GM12878 (cell line): ENCODE measurements at regions not wholly inside any gene's neighbourhood (a gene's known extent, or its start where the extent isn't known, plus 50 kb on each side); places are given as distances from the start of the nearest gene placed in this dataset.

Experiments used
- ATAC-seq: fragments of 200-7000 bp; cut with Tn5 transposase; 3 replicates; pipeline ENCODE4 v1.9.1; 2020; ENCODE audit warnings: mild to moderate bottlenecking, moderate library complexity
- BruUV-seq: library from RNA; stranded (reverse); fragments of 400-500 nt; replicated peaks from 2 replicates; lab custom pipeline; 2021; lab: Mats Ljungman, UMichigan
- CTCF ChIA-PET: fragments of 300-600 bp; sonication (Branson Sonifier 250); formaldehyde crosslinking; extraction: SDS; loops from one replicate; lab custom pipeline; 2021; ENCODE audit warnings: inconsistent platforms; lab: Yijun Ruan, JAX
- POLR2A ChIA-PET: fragments of 350-600 bp; formaldehyde crosslinking; extraction: SDS; loops from one replicate; lab custom pipeline; 2021; ENCODE audit warnings: inconsistent platforms; lab: Charles Lee
- RAD21 ChIA-PET: fragments of 300-600 bp; sonication (Branson Sonifier 250); formaldehyde crosslinking; loops from one replicate; lab custom pipeline; 2023; ENCODE audit warnings: antibody characterized with exemption; ENCODE audit not compliant: unreplicated experiment; lab: Charles Lee
- SMC1A ChIA-PET: fragments of 300-600 bp; sonication (Branson Sonifier 250); formaldehyde crosslinking; loops from one replicate; lab custom pipeline; 2023; ENCODE audit not compliant: unreplicated experiment, uncharacterized antibody; lab: Charles Lee
- DNase-seq: peaks from one replicate; pipeline ENCODE4 v3.0.0-alpha.2; 2011; ENCODE audit warnings: low read depth, low spot score
- FAIRE-seq: peaks from 3 replicates; lab custom pipeline; 2011; peaks lifted over from hg19 to GRCh38; lab: Jason Lieb, UNC
- H2AFZ ChIP-seq: 2 replicates; pipeline ENCODE4 v1.6.0; 2011; ENCODE audit warnings: low read depth, low read length, control low read depth; ENCODE audit not compliant: control insufficient read depth
- H3K27ac ChIP-seq: 2 replicates; pipeline ENCODE4 v1.5.1; 2011; ENCODE audit warnings: control low read depth; ENCODE audit not compliant: control insufficient read depth, insufficient read depth
- H3K27me3 ChIP-seq, 2 experiments: replicated peaks in 1 of 2; 2 replicates each; pipeline versions ENCODE4 v1.6.0 to v1.6.1; 2011; ENCODE audit warnings: low read length in 1 of 2; ENCODE audit not compliant: control insufficient read depth in 2 of 2, insufficient read depth in 2 of 2
- H3K36me3 ChIP-seq, 2 experiments: 2 replicates each; pipeline ENCODE4 v1.5.1; 2011; ENCODE audit warnings: low read length in 1 of 2; ENCODE audit not compliant: control insufficient read depth in 2 of 2, insufficient read depth in 2 of 2
- H3K4me1 ChIP-seq: 2 replicates; pipeline ENCODE4 v1.6.1; 2011; ENCODE audit warnings: mild to moderate bottlenecking, low read length, moderate library complexity, mixed read lengths; ENCODE audit not compliant: control insufficient read depth, insufficient read depth
- H3K4me2 ChIP-seq: 2 replicates; pipeline ENCODE4 v1.6.0; 2011; ENCODE audit warnings: control low read depth; ENCODE audit not compliant: control insufficient read depth, insufficient read depth
- H3K4me3 ChIP-seq: fragments of 200-600 bp; sonication (generic); 2 replicates; pipeline ENCODE4 v1.5.1; 2016
- H3K79me2 ChIP-seq: 2 replicates; pipeline ENCODE4 v1.6.0; 2011; ENCODE audit warnings: low read length; ENCODE audit not compliant: control insufficient read depth, insufficient read depth
- H3K9ac ChIP-seq: 2 replicates; pipeline ENCODE4 v1.8.0; 2011; ENCODE audit warnings: low read length, control low read depth, mixed read lengths; ENCODE audit not compliant: control insufficient read depth, insufficient read depth
- H3K9me3 ChIP-seq: replicated peaks from 3 replicates; pipeline ENCODE4 v1.5.1; 2011; ENCODE audit warnings: mild to moderate bottlenecking, low read length; ENCODE audit not compliant: control insufficient read depth, insufficient read depth
- H4K20me1 ChIP-seq: 2 replicates; pipeline ENCODE4 v1.6.0; 2011; ENCODE audit not compliant: control insufficient read depth, insufficient read depth
- JUND ChIP-seq: IDR thresholded peaks from 2 replicates; pipeline ENCODE4 v1.6.1; 2012; ENCODE audit warnings: low read depth, mild to moderate bottlenecking, low read length, improper control_type of control experiment, moderate library complexity
- MXI1 ChIP-seq: fragments of 150-350 bp; IDR thresholded peaks from 2 replicates; pipeline ENCODE4 v1.6.1; 2011; ENCODE audit warnings: low read depth, mild to moderate bottlenecking, inconsistent platforms, low read length, improper control_type of control experiment
- NFXL1 ChIP-seq: fragments of 450-650 bp; IDR thresholded peaks from 2 replicates; pipeline ENCODE4 v1.6.1; 2017; ENCODE audit warnings: antibody characterized with exemption, mild to moderate bottlenecking, borderline replicate concordance
- STAT3 ChIP-seq: IDR thresholded peaks from 2 replicates; pipeline ENCODE4 v1.6.1; 2011; ENCODE audit warnings: low read depth, low read length, improper control_type of control experiment
- WGBS: methylation state at CpG from one replicate; pipeline ENCODE4 v1.1.6; 2016; ENCODE audit warnings: low lambda C conversion rate; ENCODE audit not compliant: insufficient replicate concordance, insufficient coverage; ENCODE audit errors: missing lambda C conversion rate; 5-methylcytosine and 5-hydroxymethylcytosine counted together
- in situ Hi-C: fragments of 300-500 bp; cut with MboI; formaldehyde crosslinking; loops from 9 replicates; pipeline ENCODE4 v1.14.3; 2018; ENCODE audit warnings: mixed read lengths
- intact Hi-C: fragments of 100-400 bp; cut with micrococcal nuclease; formaldehyde crosslinking; loops from one replicate; pipeline ENCODE4 v1.14.2; 2022; ENCODE audit not compliant: unreplicated experiment

DNA sequence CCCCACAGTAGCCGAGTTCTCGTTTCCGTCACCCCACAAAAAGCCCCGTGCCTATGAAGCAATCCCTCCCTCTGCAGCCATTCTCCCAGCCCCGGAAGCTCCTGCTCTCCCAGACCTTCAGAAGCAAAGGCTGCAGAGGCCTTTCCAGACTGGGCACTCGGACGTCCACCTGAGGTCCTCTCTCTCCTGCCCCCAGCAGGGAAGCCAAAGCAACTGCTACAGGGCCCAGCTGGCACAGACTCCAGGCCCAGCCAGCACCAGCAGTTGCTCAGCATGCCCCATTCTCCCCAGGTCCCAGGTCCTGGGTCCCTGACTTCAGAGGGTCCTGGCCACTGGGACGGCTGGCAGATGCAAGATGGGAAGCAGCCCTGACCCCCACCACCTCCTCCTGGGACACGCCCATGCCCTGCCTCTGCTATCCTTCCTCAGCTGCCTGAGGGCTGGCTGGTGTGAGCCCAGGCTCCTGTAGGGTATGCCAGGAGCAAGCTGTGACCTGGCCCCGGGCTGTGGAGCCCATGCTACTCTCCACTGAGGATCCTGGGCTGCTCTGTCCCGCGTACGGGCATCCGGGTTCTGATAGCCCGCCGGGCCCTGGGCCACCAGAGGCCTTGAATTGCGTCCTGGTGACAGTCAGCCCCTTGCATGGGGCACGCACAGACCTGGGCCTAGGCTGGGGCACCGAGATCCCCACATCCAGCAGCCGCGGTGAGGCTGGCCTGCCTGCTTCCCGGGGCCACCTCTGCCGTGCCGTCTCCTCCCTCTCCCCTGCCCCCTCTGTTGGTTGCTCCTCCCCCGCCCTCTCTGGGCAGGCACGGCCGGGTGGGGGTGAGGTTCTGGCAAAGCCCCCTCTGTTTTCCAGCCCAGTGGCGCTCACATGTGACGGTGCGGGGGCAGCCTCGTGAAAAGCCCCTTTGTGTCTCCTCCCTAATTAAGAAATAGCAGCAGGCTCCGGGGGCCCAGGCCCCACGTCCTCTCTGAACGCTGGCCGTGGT lies 1310.3 kb downstream of the BRD1 start:
- ChIA-PET RAD21 (no interaction called here), CTCF (no interaction called here), POLR2A (no interaction called here), SMC1A (no interaction called here)
- no TSS peak for BruUV-seq
- in situ Hi-C loops (no loop called here), intact Hi-C loops (no loop called here)
- Histone ChIP-seq H3K9me3 (no peaks in the 10 kb centered on the region; the same call in 2 of the 3 replicates), H3K4me1 (no peaks in the 10 kb centered on the region), H3K36me3 (no peaks in the 10 kb centered on the region), H3K27me3 (no peaks in the 10 kb centered on the region), H3K4me3 (no peak overlapping the region), H4K20me1 (no peaks in the 10 kb centered on the region), H2AFZ (no peak overlapping the region), H3K4me2 (no peak overlapping the region), H3K79me2 (no peaks in the 10 kb centered on the region), H3K9ac (no peak overlapping the region), H3K27ac (no peak overlapping the region)
- no peak for DNase-seq
- WGBS = 38% methylated on average over 35 of the region's 35 CpGs
- TF ChIP-seq JUND (no peak), MXI1 (no peak), STAT3 (no peak)
- FAIRE-seq = no peak
- no peak for ATAC-seq

GRCh38 chr22:48516571-48516970 lies 1311.1 kb downstream of the BRD1 start:
- intact Hi-C loops = no loop called here
- ChIA-PET SMC1A (no interaction called here), RAD21 (no interaction called here), POLR2A (no interaction called here), CTCF (no interaction called here)
- Histone ChIP-seq H3K9me3 (no peaks in the 10 kb centered on the region; the same call in 2 of the 3 replicates), H3K36me3 (no peaks in the 10 kb centered on the region), H2AFZ (no peak overlapping the region), H3K4me1 (no peaks in the 10 kb centered on the region), H3K27me3 (no peaks in the 10 kb centered on the region), H3K79me2 (no peaks in the 10 kb centered on the region), H3K4me3 (no peak overlapping the region), H3K9ac (no peak overlapping the region), H3K4me2 (no peak overlapping the region), H4K20me1 (no peaks in the 10 kb centered on the region), H3K27ac (no peak overlapping the region)
- TF ChIP-seq NFXL1 = no peak
- ATAC-seq = no peak
- FAIRE-seq = no peak
- 38% methylated on average over 9 of the region's 9 CpGs for WGBS
- no peak for DNase-seq
- in situ Hi-C loops = no loop called here
- no TSS peak for BruUV-seq
